ENCODE measurements at regions not wholly inside any gene's neighbourhood (a gene's known extent, or its start where the extent isn't known, plus 50 kb on each side); places are given as distances from the start of the nearest gene placed in this dataset.

DNA sequence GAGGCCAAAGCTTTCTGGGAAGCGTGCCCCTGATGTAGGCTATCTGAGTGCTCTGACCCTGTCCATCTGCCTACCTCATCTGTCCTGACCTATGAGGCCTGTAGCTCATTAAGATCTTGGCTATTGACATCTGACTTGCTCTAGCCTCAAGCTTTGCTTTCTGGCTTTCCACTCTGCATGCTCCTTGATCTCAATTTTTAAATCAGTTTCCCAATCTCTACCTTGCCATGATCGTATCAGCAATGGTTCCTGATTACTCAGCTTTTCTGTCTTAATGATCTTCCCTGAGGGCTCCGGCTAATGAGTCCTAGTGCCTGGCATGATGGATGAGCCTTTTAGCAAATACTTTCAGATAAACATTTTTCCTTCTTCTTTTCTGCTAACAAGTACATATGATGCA, 262.0 kb downstream of the NDFIP2 start:
- TF ChIP-seq, protein P1, sequence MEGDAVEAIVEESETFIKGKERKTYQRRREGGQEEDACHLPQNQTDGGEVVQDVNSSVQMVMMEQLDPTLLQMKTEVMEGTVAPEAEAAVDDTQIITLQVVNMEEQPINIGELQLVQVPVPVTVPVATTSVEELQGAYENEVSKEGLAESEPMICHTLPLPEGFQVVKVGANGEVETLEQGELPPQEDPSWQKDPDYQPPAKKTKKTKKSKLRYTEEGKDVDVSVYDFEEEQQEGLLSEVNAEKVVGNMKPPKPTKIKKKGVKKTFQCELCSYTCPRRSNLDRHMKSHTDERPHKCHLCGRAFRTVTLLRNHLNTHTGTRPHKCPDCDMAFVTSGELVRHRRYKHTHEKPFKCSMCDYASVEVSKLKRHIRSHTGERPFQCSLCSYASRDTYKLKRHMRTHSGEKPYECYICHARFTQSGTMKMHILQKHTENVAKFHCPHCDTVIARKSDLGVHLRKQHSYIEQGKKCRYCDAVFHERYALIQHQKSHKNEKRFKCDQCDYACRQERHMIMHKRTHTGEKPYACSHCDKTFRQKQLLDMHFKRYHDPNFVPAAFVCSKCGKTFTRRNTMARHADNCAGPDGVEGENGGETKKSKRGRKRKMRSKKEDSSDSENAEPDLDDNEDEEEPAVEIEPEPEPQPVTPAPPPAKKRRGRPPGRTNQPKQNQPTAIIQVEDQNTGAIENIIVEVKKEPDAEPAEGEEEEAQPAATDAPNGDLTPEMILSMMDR (IDR thresholded peaks at IDR 0.05), result no peak
- TF ChIP-seq POLR2AphosphoS5 (IDR thresholded peaks at IDR 0.05), result no peak

Data from breast epithelium (tissue), 3 donors.